ENCODE measurements at regions not wholly inside any gene's neighbourhood (a gene's known extent, or its start where the extent isn't known, plus 50 kb on each side); places are given as distances from the start of the nearest gene placed in this dataset.
"Not testable (repeated sequence)": the region's sequence is repeated elsewhere in the genome, so short reads cannot be mapped to it uniquely, and the experiment has no call there.

DNA sequence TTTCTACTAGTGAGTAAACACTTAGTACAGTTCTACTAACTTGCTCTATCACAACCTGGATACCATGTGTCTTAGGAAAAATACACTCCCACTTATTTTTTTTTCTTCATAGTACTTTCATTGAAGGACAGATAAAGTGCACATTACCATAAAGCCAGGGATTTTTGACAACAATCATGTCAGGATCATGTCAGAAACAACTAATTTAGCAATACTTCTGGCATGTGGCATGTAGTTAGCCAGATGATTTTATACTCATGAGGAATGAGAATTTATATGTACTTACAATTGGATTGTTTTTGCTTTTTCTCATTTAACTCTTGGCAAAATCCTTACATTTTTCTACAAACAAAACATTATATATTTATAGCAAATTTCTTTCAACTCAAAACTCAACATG, 630.7 kb upstream of the GRM3 start:
- no peak for DNase-seq (ENCODE audit: low spot score)

DNA sequence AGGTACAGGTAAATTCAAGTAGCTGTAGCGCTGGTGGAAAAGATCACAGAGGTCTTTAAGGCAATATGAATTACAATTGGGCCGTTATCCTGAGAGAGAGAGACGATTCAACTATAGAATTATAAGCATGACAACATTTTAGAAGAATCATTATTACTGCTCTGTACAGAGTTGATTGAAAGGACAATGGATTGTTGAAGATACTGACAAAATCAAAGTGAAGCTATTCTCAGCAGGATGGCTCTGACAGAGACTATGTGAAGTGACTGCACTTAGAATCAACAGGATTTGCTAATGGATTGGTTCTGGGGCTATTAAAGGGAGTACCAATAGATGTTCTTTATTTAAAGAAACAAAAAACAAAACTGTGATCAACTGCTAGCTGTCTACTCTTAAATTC, 634.8 kb upstream of the GRM3 start:
- DNase-seq (ENCODE audit: low spot score): no peak

GRCh38 chr7:86006909-86007308, 636.8 kb upstream of the GRM3 start:
- DNase-seq (ENCODE audit: low spot score): no peak

- no peak for DNase-seq (ENCODE audit: low spot score)
Measured at GRCh38 chr7:86002858-86003257, 640.9 kb upstream of the GRM3 start.

DNA sequence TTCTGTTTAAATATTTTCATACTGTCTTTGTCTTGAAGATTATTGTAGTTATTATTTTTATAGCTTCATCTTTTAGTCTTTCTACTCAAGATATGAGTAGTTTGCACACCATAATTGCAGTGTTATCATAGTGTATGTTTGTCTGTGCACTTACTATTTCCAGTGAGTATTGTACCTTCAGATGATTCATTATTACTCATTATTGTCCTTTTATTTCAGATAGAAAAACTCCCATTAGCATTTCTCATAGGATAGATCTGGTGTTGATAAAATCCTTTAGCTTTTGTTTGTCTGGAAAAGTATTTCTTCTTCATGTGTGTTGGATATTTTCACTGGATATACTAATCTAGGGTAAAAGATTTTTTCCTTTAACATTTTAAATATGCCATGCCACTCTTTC, 646.2 kb upstream of the GRM3 start:
- DNase-seq (ENCODE audit: low spot score): no peak

- DNase-seq (ENCODE audit: low spot score): no peak
Measured at GRCh38 chr7:85995101-85995500, 648.6 kb upstream of the GRM3 start.

- DNase-seq (ENCODE audit: low spot score): no peak
Measured at GRCh38 chr7:85980740-85981139, 663.0 kb upstream of the GRM3 start.

GRCh38 chr7:85974176-85974575, 669.5 kb upstream of the GRM3 start:
- no peak for DNase-seq (ENCODE audit: low spot score)

DNA sequence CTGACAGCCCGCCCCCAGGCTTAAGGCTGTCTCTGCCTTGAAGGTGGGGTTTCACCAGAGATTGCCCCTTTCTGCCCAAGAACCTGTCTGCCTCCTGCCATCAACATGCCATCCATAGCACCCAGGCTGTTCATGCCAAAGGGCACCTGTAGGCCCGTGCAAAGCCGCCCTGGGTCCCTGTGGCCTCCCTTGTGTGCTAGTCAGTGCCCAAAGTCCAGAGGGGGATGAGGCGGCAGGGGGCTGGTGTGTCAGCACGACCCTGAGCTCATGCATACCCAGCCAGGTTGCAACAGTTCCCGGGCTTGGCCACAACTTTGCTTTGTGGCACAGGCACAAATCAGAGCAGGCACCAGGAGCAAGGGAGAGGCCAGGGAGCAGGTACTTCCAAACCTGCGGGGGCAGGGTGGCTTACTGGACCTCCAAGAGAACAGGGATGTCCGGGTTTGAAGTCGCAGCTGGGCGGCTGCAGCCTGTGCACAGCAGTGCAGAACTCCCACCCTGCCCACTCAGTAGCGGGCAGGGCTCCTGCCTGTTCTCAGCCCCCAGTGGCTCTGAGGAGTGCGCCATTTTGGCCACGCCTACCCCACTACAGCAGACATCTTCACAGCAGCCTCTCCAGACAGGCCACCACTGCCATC, 671.1 kb upstream of the GRM3 start:
- DNase-seq (ENCODE audit: low spot score): no peak

- no peak for DNase-seq (ENCODE audit: low spot score)
Measured at GRCh38 chr7:85954961-85955360, 688.7 kb upstream of the GRM3 start.

GRCh38 chr7:85950871-85951270, 692.8 kb upstream of the GRM3 start:
- DNase-seq (ENCODE audit: low spot score): no peak

GRCh38 chr7:85950418-85950817, 693.3 kb upstream of the GRM3 start:
- DNase-seq (ENCODE audit: low spot score): no peak

DNA sequence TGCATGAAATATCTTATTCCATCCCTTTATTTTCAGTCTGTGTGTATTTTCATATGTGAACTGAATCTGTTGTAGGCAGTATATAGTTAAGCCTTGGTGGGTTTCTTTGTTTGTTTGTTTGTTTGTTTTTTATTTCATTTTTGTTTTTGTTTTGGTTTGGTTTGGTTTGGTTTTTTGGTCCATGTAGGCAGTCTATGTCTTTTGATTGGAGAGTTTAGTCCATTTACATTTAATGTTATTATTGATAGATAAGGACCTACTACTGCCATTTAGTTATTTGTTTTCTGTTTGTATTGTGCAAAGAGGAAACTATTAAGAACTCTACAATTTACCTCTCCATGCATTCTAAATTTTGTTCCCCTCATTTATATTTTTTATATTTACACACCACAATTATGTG, 695.9 kb upstream of the GRM3 start:
- DNase-seq (ENCODE audit: low spot score): no peak

DNA sequence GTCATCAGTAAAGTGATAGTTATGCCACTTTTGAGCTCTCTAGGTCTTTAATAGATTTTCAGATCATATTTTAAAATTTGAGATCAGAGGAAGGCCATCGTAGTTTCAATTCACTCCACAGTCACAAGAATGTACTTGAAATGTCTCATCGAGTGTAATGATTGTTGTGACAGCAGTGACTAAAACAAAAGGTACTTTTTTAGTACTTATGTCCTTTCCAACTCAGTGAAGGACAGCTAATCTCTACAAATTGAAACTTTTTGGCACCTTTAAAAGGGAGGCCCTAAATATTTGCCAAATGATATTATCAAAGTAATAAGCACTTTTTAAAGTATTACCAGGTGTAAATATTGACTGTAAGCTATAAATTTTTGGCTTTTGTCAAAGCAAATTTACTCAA, 702.9 kb upstream of the GRM3 start:
- no peak for DNase-seq (ENCODE audit: low spot score)

DNA sequence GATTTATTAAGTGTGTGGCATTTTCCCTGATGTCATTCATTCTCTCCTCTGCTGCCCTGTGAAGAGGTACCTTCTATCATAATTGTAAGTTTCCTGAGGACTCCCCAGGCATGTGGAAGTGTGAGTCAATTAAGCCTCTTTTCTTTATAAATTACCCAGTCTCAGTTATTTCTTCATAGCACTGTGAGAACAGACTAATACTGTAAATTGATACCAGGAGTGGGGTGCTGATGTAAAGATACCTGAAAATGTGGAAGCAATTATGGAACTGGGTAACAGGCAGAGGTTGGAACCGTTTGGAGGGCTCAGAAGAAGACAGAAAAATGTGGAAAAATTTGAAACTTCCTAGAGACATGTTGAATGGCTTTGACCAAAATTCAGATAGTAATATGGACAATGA, 711.8 kb upstream of the GRM3 start:
- DNase-seq (ENCODE audit: low spot score): no peak

- no peak for DNase-seq (ENCODE audit: low spot score)
Measured at GRCh38 chr7:85928500-85928899, 715.2 kb upstream of the GRM3 start.

DNA sequence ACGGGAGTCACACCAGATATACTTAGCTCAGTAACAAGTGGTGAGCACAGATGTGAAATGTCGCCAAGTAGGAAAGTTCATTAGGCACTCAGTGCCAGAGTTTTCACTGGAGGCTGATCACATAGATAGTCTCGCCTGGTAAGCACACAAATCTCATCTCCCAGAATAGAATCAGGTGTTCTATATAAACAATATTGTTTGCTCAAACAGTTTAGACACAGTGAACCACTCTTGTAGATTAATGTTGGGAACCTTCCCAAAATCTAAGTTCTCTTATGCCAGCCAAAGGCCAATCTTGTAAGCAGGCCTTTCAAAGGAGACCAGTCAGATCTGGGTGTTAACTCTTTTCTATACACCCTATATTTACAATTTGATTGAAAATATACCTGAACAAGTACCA, 716.5 kb upstream of the GRM3 start:
- DNase-seq (ENCODE audit: low spot score): no peak

DNA sequence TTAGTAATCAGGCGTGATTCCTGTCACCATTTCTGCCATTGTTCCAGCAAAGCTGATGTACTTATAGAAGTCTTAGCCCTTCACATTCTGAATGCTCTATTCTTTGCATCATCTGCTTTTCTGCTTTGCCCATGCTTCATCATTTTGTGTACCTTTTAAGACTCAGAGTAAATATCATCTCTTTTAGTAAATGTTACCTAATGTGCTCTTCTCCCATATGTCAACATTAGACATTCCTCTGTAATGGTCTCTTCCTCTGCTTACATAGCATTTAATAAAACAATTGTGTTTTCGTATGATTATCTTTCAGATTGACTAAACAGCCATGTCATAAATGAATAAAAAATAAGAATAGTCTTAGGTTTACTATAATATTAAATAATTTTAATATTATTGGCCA, 719.6 kb upstream of the GRM3 start:
- DNase-seq (ENCODE audit: low spot score): no peak

DNA sequence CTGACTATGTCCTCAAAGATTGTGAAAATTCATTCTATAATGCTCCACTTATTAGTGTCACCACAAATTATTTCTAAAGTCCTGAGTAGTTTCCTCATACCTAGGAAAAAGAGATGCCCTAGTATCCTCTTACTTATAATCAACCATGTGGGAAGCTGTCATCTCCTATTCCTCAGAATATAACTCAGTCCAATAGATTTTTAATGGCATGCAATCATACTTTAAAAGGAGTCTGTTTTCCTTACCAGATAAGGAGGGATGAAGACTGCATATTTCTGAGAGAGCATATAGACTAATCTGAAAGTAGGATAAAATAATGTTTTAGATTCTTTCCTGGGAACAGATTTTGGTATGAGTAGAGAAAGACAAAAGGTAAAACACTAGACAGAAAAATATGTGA, 727.7 kb upstream of the GRM3 start:
- no peak for DNase-seq (ENCODE audit: low spot score)

DNA sequence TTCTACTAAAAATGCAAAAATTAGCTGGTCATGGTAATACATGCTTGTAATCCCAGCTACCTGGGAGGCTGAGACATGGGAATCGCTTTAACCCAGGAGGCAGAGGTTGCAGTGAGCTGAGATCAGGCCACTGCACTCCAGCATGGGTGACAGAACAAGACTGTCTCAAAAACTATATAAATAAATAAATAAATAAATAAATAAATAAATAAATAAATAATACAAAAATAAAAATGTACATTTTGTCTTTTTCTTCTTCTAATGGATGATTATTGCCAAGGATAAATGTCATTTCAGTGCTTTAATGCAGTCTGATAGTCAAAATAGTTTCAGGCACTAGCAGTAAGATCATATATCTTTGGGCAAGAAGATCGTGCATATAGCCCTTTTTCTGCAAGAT, 727.6 kb upstream of the SEMA3D start:
- DNase-seq (ENCODE audit: low spot score): no peak

- DNase-seq (ENCODE audit: low spot score): no peak
Measured at GRCh38 chr7:85908051-85908450, 721.2 kb upstream of the SEMA3D start.

DNA sequence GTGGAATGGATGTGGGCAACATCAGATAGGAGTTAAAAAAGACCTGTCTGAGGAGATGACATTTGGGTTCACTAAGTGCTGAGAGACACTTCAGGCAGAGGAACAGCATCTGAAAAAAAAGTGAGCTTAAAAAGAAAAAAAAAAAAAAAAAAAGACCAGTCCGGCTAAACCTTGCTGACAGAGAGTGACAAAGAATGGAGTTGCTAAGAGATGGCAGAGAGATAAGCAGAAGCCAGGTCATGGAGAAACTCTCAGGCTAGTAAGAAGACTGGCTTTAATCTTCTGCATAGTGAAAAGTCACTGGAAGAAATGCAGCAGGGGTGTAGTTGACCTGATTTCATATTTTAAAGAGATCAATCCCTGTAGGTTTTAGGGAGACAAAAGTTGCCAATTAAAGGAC, 711.1 kb upstream of the SEMA3D start:
- DNase-seq (ENCODE audit: low spot score): no peak

DNA sequence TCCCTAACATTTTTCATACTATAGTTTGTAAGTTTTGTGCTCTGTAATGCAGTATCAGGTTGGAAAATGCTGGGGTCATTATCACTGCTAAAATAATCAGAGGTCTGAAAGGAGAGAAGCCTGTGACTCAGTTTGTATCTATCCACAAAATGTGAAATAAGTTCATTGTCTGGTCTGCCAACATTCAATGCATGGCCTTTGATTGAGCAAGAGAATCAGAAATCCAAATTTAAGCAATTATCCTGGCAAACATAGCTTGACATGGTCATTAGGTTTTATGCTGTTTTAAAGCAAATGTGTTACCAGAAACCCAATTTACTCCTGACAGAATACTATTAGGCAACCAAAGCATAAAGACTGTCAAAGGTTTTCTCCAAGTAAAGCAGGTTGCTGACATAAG, 709.7 kb upstream of the SEMA3D start:
- DNase-seq (ENCODE audit: low spot score): no peak

DNA sequence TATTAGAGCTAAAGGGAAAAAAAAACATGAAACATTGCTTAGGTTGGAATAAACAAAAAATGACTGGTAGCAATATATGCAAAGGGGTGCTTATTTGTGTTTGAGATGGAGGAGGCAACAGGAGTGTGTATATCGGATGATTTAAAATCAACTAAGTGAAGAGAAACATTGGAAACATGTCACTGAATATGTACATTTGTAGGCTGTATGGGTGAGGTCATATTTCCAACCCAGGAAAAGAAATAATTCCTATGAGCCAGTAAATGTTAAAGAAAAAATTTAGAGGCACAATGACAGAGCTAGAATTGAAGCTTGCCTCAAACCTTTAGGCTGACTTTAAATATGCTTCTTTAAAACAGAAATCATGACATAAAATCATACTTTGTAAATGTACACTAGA, 709.0 kb upstream of the SEMA3D start:
- DNase-seq (ENCODE audit: low spot score): no peak

- not testable (repeated sequence) for DNase-seq (ENCODE audit: low spot score)
Measured at GRCh38 chr7:85891900-85892299, 705.0 kb upstream of the SEMA3D start.

Data from hematopoietic multipotent progenitor cell treated with erythropoietin and hydrocortisone succinate and interleukin-3 and kit ligand, for 15 days (in vitro differentiated cells).